GM23338 (cell line): ENCODE measurements at regions not wholly inside any gene's neighbourhood (a gene's known extent, or its start where the extent isn't known, plus 50 kb on each side); places are given as distances from the start of the nearest gene placed in this dataset.

Experiments
- CREB1 ChIP-seq: fragments of 250-450 bp; sonication (Bioruptor Pico); IDR thresholded peaks from 2 replicates; pipeline ENCODE4 v1.5.0; 2020; ENCODE audit warnings: low read depth, mild to moderate bottlenecking, moderate library complexity
- ETS1 ChIP-seq: IDR thresholded peaks from 2 replicates; pipeline ENCODE4 v1.6.1; 2016; ENCODE audit warnings: antibody characterized with exemption
- EZH2 ChIP-seq: fragments of 200-600 bp; sonication (generic); IDR thresholded peaks from one replicate; pipeline ENCODE4 v1.8.0; 2017; ENCODE audit warnings: antibody characterized with exemption, mild to moderate bottlenecking, low read depth; ENCODE audit not compliant: unreplicated experiment
- EZH2phosphoT487 ChIP-seq: fragments of 200-600 bp; sonication (generic); IDR thresholded peaks from one replicate; pipeline ENCODE4 v1.8.1; 2018; ENCODE audit warnings: antibody characterized with exemption; ENCODE audit not compliant: unreplicated experiment
- POLR2AphosphoS5 ChIP-seq: IDR thresholded peaks from 2 replicates; pipeline ENCODE4 v1.6.1; 2016; ENCODE audit warnings: antibody characterized with exemption, low read depth
- TF ChIP-seq, protein P1 (sequence below), 2 experiments: fragments of 200-600 bp in 1 of 2; sonication (generic) in 1 of 2; conservative IDR thresholded peaks; 2 replicates each; pipeline versions ENCODE4 v1.5.1 to v1.6.1; 2016 to 2017; ENCODE audit warnings: antibody characterized with exemption in 2 of 2, low read depth in 2 of 2, mild to moderate bottlenecking in 2 of 2, moderate library complexity in 1 of 2

GRCh38 chr12:114774699-114775098 lies 90.7 kb upstream of the TBX3 start:
- TF ChIP-seq EZH2 (no peak), ETS1 (no peak), EZH2phosphoT487 (no peak), POLR2AphosphoS5 (no peak), CREB1 (no peak)
- TF ChIP-seq, protein P1, sequence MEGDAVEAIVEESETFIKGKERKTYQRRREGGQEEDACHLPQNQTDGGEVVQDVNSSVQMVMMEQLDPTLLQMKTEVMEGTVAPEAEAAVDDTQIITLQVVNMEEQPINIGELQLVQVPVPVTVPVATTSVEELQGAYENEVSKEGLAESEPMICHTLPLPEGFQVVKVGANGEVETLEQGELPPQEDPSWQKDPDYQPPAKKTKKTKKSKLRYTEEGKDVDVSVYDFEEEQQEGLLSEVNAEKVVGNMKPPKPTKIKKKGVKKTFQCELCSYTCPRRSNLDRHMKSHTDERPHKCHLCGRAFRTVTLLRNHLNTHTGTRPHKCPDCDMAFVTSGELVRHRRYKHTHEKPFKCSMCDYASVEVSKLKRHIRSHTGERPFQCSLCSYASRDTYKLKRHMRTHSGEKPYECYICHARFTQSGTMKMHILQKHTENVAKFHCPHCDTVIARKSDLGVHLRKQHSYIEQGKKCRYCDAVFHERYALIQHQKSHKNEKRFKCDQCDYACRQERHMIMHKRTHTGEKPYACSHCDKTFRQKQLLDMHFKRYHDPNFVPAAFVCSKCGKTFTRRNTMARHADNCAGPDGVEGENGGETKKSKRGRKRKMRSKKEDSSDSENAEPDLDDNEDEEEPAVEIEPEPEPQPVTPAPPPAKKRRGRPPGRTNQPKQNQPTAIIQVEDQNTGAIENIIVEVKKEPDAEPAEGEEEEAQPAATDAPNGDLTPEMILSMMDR (conservative IDR thresholded peaks at IDR 0.05; ENCODE audit: low read depth in 2 of 2): no peak
